H9 (cell line): ENCODE measurements at regions not wholly inside any gene's neighbourhood (a gene's known extent, or its start where the extent isn't known, plus 50 kb on each side); places are given as distances from the start of the nearest gene placed in this dataset.

ENCODE experiments used
- DNase-seq: peaks from one replicate; pipeline ENCODE4 v3.0.0-alpha.2; 2017
- H2AFZ ChIP-seq: one replicate; pipeline ENCODE4 v1.6.1; 2013; ENCODE audit warnings: mild to moderate bottlenecking, low read length, control low read depth, moderate library complexity
- H2AK5ac ChIP-seq: 2 replicates; pipeline ENCODE4 v1.6.1; 2013; ENCODE audit warnings: low read length, control low read depth, mixed read lengths; ENCODE audit not compliant: insufficient read length
- H2BK120ac ChIP-seq: one replicate; pipeline ENCODE4 v1.6.1; 2013; ENCODE audit warnings: low read depth, mild to moderate bottlenecking, low read length, control low read depth, inconsistent platforms; ENCODE audit not compliant: poor library complexity, severe bottlenecking
- H2BK12ac ChIP-seq: 2 replicates; pipeline ENCODE4 v1.6.1; 2013; ENCODE audit warnings: low read length, control low read depth, mixed read lengths, low read depth; ENCODE audit not compliant: insufficient read length
- H2BK15ac ChIP-seq: 2 replicates; pipeline ENCODE4 v1.6.1; 2013; ENCODE audit warnings: low read depth, low read length, control low read depth
- H2BK20ac ChIP-seq: one replicate; pipeline ENCODE4 v1.6.1; 2013; ENCODE audit warnings: low read depth, mild to moderate bottlenecking, low read length, control low read depth, inconsistent platforms; ENCODE audit not compliant: poor library complexity, severe bottlenecking
- H2BK5ac ChIP-seq: 2 replicates; pipeline ENCODE4 v1.6.1; 2013; ENCODE audit warnings: low read length, control low read depth, mixed read lengths; ENCODE audit not compliant: insufficient read length
- H3K14ac ChIP-seq: 2 replicates; pipeline ENCODE4 v1.6.1; 2013; ENCODE audit warnings: low read length, control low read depth; ENCODE audit not compliant: insufficient read depth
- H3K18ac ChIP-seq: 2 replicates; pipeline ENCODE4 v1.6.1; 2013; ENCODE audit warnings: low read depth, mild to moderate bottlenecking, mixed read lengths, low read length, control low read depth; ENCODE audit not compliant: insufficient read length
- H3K23ac ChIP-seq: 2 replicates; pipeline ENCODE4 v1.6.1; 2013; ENCODE audit warnings: low read length, control low read depth, mixed read lengths, low read depth; ENCODE audit not compliant: insufficient read length
- H3K23me2 ChIP-seq: 2 replicates; pipeline ENCODE4 v1.6.1; 2013; ENCODE audit warnings: low read depth, mild to moderate bottlenecking, mixed read lengths, low read length, control low read depth; ENCODE audit not compliant: insufficient read length, poor library complexity, severe bottlenecking
- H3K27ac ChIP-seq: 2 replicates; pipeline ENCODE4 v1.5.1; 2013; ENCODE audit warnings: low read length, control low read depth, mixed read lengths, low read depth; ENCODE audit not compliant: insufficient read length
- H3K27me3 ChIP-seq: 2 replicates; pipeline ENCODE4 v1.6.1; 2013; ENCODE audit warnings: low read length, control low read depth, inconsistent platforms; ENCODE audit not compliant: insufficient read depth
- H3K4ac ChIP-seq: 2 replicates; pipeline ENCODE4 v1.6.1; 2013; ENCODE audit warnings: low read depth, mild to moderate bottlenecking, control low read depth, inconsistent platforms, low read length, moderate library complexity
- H3K4me1 ChIP-seq: 2 replicates; pipeline ENCODE4 v1.6.1; 2013; ENCODE audit warnings: low read length, control low read depth, inconsistent platforms; ENCODE audit not compliant: insufficient read depth
- H3K4me2 ChIP-seq: 2 replicates; pipeline ENCODE4 v1.6.1; 2013; ENCODE audit warnings: low read length, control low read depth, mixed read lengths; ENCODE audit not compliant: insufficient read length, insufficient read depth
- H3K56ac ChIP-seq: 2 replicates; pipeline ENCODE4 v1.6.1; 2013; ENCODE audit warnings: low read depth, mild to moderate bottlenecking, mixed read lengths, low read length, control low read depth; ENCODE audit not compliant: insufficient read length
- H3K79me1 ChIP-seq: 2 replicates; pipeline ENCODE4 v1.6.1; 2013; ENCODE audit warnings: low read depth, mild to moderate bottlenecking, moderate library complexity, low read length, control low read depth, inconsistent platforms; ENCODE audit not compliant: insufficient read depth, poor library complexity, severe bottlenecking
- H3K79me2 ChIP-seq: 2 replicates; pipeline ENCODE4 v1.6.1; 2013; ENCODE audit warnings: low read length, control low read depth, inconsistent platforms; ENCODE audit not compliant: insufficient read depth
- H3K9ac ChIP-seq: 2 replicates; pipeline ENCODE4 v1.6.1; 2013; ENCODE audit warnings: low read length, control low read depth, mixed read lengths; ENCODE audit not compliant: insufficient read length; ENCODE audit errors: extremely low read depth
- H3K9me3 ChIP-seq: one replicate; pipeline ENCODE4 v1.6.1; 2013; ENCODE audit warnings: low read depth, low read length, inconsistent platforms; ENCODE audit not compliant: control insufficient read depth
- H3T11ph ChIP-seq: one replicate; pipeline ENCODE4 v1.6.1; 2013; ENCODE audit warnings: mild to moderate bottlenecking, low read length, control low read depth, inconsistent platforms
- H4K20me1 ChIP-seq: one replicate; pipeline ENCODE4 v1.6.1; 2013; ENCODE audit not compliant: control insufficient read depth, insufficient read length, insufficient read depth
- H4K5ac ChIP-seq: 2 replicates; pipeline ENCODE4 v1.6.1; 2013; ENCODE audit warnings: low read depth, mild to moderate bottlenecking, mixed read lengths, low read length, control low read depth; ENCODE audit not compliant: insufficient read length
- H4K8ac ChIP-seq: replicated peaks from 2 replicates; pipeline ENCODE4 v1.6.1; 2013; ENCODE audit warnings: low read length, control low read depth, mixed read lengths, low read depth; ENCODE audit not compliant: insufficient read length
- H4K91ac ChIP-seq: 2 replicates; pipeline ENCODE4 v1.6.1; 2013; ENCODE audit warnings: low read depth, mild to moderate bottlenecking, moderate library complexity, mixed read lengths, low read length, control low read depth; ENCODE audit not compliant: insufficient read length
- H3K27ac Mint-ChIP-seq, 3 experiments: 2 replicates in 2 of 3; 3 replicates in 1 of 3; pipeline ENCODE4 v1.8.0; 2020 to 2021; ENCODE audit warnings: mixed read lengths in 3 of 3, mild to moderate bottlenecking in 1 of 3, moderate library complexity in 1 of 3
- H3K27me3 Mint-ChIP-seq: 2 replicates; pipeline ENCODE4 v1.8.0; 2021; ENCODE audit warnings: low read depth, mild to moderate bottlenecking, moderate library complexity, mixed read lengths
- H3K36me3 Mint-ChIP-seq, 3 experiments: 2 replicates in 2 of 3; 3 replicates in 1 of 3; pipeline ENCODE4 v1.8.0; 2020 to 2021; ENCODE audit warnings: low read depth in 3 of 3, mixed read lengths in 3 of 3; ENCODE audit not compliant: insufficient read depth in 1 of 3
- H3K4me1 Mint-ChIP-seq, 2 experiments: 2 replicates each; pipeline ENCODE4 v1.8.0; 2020; ENCODE audit warnings: mixed read lengths in 2 of 2
- H3K4me3 Mint-ChIP-seq, 2 experiments: 2 replicates in 1 of 2; 3 replicates in 1 of 2; pipeline ENCODE4 v1.8.0; 2020 to 2021; ENCODE audit warnings: mild to moderate bottlenecking in 2 of 2, mixed read lengths in 2 of 2, moderate library complexity in 1 of 2
- H3K9me3 Mint-ChIP-seq, 2 experiments: 2 replicates in 1 of 2; 3 replicates in 1 of 2; pipeline ENCODE4 v1.8.0; 2020; ENCODE audit warnings: mild to moderate bottlenecking in 2 of 2, mixed read lengths in 2 of 2, moderate library complexity in 1 of 2
- CTCF ChIP-seq: fragments of 200-600 bp; sonication (generic); conservative IDR thresholded peaks from 3 replicates; pipeline ENCODE4 v1.8.0; 2021; ENCODE audit warnings: antibody characterized with exemption, mild to moderate bottlenecking
- WGBS: extraction: QIAGEN DNeasy Blood & Tissue Kit; methylation state at CpG from one replicate; pipeline ENCODE4 v1.1.7; 2013; ENCODE audit warnings: missing lambda C conversion rate, low lambda C conversion rate, mixed read lengths; ENCODE audit not compliant: insufficient read length; ENCODE audit errors: extremely low coverage; 5-methylcytosine and 5-hydroxymethylcytosine counted together

- no peaks in the 10 kb centered on the region for H3K79me1 ChIP-seq
- no peak overlapping the region for H4K8ac ChIP-seq
- no peaks in the 10 kb centered on the region for H4K20me1 ChIP-seq
- no peaks in the 10 kb centered on the region for H3K9me3 ChIP-seq
- Mint-ChIP-seq H3K4me3 (no peak overlapping the region), H3K27me3 (no peaks in the 10 kb centered on the region), H3K36me3 (no peaks in the 10 kb centered on the region), H3K4me1 (peaks cover 10 to 11% of the 10 kb centered on the region in 2 experiments; a peak in 2 of 4 replicates), H3K27ac (no peak overlapping the region), H3K9me3 (no peaks in the 10 kb centered on the region)
- no peak overlapping the region for H2BK15ac ChIP-seq
- H2AFZ ChIP-seq: no peak overlapping the region
- H3T11ph ChIP-seq: no peak overlapping the region
- H2AK5ac ChIP-seq: no peak overlapping the region
- H4K91ac ChIP-seq: no peak overlapping the region
- H3K23ac ChIP-seq: no peak overlapping the region
- no peaks in the 10 kb centered on the region; the same call in 1 of the 2 replicates for H3K4me1 ChIP-seq
- H3K27ac ChIP-seq: no peak overlapping the region
- H2BK120ac ChIP-seq: no peak overlapping the region
- no peak overlapping the region for H2BK12ac ChIP-seq
- H3K4me2 ChIP-seq: no peak overlapping the region
- TF ChIP-seq CTCF: no peak
- H2BK20ac ChIP-seq: no peak overlapping the region
- no peaks in the 10 kb centered on the region for H3K79me2 ChIP-seq
- WGBS: no CpG with 5 or more reads among the region's 2 CpGs
- no peaks in the 10 kb centered on the region for H3K23me2 ChIP-seq
- no peak overlapping the region for H2BK5ac ChIP-seq
- DNase-seq: no peak
- no peak overlapping the region for H3K14ac ChIP-seq
- no peak overlapping the region for H3K4ac ChIP-seq
- no peak overlapping the region for H3K9ac ChIP-seq
- no peaks in the 10 kb centered on the region for H3K27me3 ChIP-seq
- no peak overlapping the region for H4K5ac ChIP-seq
- no peak overlapping the region for H3K18ac ChIP-seq
- H3K56ac ChIP-seq: no peak overlapping the region
Observed at GRCh38 chr5:21173036-21173435, 1185.0 kb upstream of the CDH18 start.
